ENCODE measurements at regions not wholly inside any gene's neighbourhood (a gene's known extent, or its start where the extent isn't known, plus 50 kb on each side); places are given as distances from the start of the nearest gene placed in this dataset.

GRCh38 chr11:86889001-86889341 lies 66.2 kb downstream of the FZD4 start:
- H3K9me3 ChIP-seq (ENCODE audit: severe bottlenecking): peaks cover 3% of the 10 kb centered on the region
- DNase-seq: no peak
- no peak overlapping the region for H3K4me3 ChIP-seq (ENCODE audit: low read depth, low read length)
- H3K27me3 ChIP-seq (ENCODE audit: insufficient read depth, low read depth, severe bottlenecking): no peaks in the 10 kb centered on the region
- no peak overlapping the region for H3K27ac ChIP-seq
- H3K36me3 ChIP-seq: no peaks in the 10 kb centered on the region
- TF ChIP-seq, protein P1, sequence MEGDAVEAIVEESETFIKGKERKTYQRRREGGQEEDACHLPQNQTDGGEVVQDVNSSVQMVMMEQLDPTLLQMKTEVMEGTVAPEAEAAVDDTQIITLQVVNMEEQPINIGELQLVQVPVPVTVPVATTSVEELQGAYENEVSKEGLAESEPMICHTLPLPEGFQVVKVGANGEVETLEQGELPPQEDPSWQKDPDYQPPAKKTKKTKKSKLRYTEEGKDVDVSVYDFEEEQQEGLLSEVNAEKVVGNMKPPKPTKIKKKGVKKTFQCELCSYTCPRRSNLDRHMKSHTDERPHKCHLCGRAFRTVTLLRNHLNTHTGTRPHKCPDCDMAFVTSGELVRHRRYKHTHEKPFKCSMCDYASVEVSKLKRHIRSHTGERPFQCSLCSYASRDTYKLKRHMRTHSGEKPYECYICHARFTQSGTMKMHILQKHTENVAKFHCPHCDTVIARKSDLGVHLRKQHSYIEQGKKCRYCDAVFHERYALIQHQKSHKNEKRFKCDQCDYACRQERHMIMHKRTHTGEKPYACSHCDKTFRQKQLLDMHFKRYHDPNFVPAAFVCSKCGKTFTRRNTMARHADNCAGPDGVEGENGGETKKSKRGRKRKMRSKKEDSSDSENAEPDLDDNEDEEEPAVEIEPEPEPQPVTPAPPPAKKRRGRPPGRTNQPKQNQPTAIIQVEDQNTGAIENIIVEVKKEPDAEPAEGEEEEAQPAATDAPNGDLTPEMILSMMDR (IDR thresholded peaks at IDR 0.05; ENCODE audit: low read depth, low read length): no peak

- H3K27ac ChIP-seq: no peak overlapping the region
- no peak for DNase-seq
- H3K27me3 ChIP-seq (ENCODE audit: insufficient read depth, low read depth, severe bottlenecking): no peaks in the 10 kb centered on the region
- peaks cover 3% of the 10 kb centered on the region for H3K9me3 ChIP-seq (ENCODE audit: severe bottlenecking)
- TF ChIP-seq, protein P1 (IDR thresholded peaks at IDR 0.05; ENCODE audit: low read depth, low read length): no peak
- no peak overlapping the region for H3K4me3 ChIP-seq (ENCODE audit: low read depth, low read length)
- H3K36me3 ChIP-seq: no peaks in the 10 kb centered on the region
Observed at GRCh38 chr11:86891036-86891435, 64.2 kb downstream of the FZD4 start.

DNA sequence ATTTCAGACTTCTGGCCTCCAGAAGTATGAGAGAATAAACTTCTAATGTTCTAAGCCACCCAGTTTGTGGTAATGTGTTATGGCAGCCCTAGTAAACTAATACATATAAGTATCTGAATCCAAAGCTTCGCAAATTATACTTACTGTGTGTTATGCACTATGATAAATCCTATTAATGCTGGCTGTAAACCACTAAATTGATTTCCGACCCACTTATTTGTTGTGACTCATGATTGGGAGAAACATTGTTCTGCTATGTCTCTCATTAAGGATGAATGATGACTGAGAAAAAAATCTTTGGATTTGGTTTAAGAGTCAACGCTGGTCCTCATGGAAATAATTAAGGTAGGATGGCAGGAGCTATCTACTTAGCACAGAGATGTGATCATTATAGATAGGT lies 62.0 kb downstream of the FZD4 start:
- H3K9me3 ChIP-seq (ENCODE audit: severe bottlenecking): no peaks in the 10 kb centered on the region
- no peak overlapping the region for H3K27ac ChIP-seq
- no peaks in the 10 kb centered on the region for H3K27me3 ChIP-seq (ENCODE audit: insufficient read depth, low read depth, severe bottlenecking)
- TF ChIP-seq, protein P1 (IDR thresholded peaks at IDR 0.05; ENCODE audit: low read depth, low read length): no peak
- no peak for DNase-seq
- H3K36me3 ChIP-seq: no peaks in the 10 kb centered on the region
- no peak overlapping the region for H3K4me3 ChIP-seq (ENCODE audit: low read depth, low read length)
